C4-2B (cell line): ENCODE measurements at regions not wholly inside any gene's neighbourhood (a gene's known extent, or its start where the extent isn't known, plus 50 kb on each side); places are given as distances from the start of the nearest gene placed in this dataset.

ENCODE experiments used
- H3K27ac ChIP-seq: fragments of 450-650 bp; 2 replicates; pipeline ENCODE4 v1.5.1; 2017
- ZFX ChIP-seq: fragments of 450-650 bp; IDR thresholded peaks from 2 replicates; pipeline ENCODE4 v1.6.1; 2017
- TF ChIP-seq, protein P1 (sequence below): fragments of 450-650 bp; conservative IDR thresholded peaks from 2 replicates; pipeline ENCODE4 v1.5.1; 2017; ENCODE audit warnings: mild to moderate bottlenecking

DNA sequence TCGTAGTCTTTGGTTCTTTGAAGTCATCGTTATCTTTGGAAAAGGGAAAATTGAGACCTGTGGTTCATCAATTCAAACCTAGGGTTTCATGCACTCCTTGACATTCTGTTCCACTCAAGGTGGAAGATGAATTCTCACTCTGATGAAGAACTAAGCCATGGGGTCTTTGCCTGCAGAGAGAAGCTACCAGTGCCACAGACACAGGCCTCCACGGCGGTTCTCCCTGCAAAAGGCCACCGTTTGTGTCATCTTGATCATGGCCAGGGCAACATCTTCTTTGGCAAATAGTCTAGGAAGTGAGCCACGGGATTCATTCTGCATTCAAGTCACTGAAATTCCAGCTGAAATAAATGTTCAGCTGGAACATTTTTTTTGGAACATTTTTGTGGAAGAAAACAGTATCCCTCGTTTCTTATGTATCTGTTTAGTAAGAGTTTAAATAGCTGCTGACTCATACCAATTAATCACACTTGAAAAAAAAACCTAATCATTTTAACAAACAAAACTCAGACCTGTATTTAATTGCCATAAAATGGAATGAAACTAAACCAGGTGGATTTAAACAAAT, 206.0 kb upstream of the FOXQ1 start:
- no peak overlapping the region for H3K27ac ChIP-seq
- TF ChIP-seq, protein P1, sequence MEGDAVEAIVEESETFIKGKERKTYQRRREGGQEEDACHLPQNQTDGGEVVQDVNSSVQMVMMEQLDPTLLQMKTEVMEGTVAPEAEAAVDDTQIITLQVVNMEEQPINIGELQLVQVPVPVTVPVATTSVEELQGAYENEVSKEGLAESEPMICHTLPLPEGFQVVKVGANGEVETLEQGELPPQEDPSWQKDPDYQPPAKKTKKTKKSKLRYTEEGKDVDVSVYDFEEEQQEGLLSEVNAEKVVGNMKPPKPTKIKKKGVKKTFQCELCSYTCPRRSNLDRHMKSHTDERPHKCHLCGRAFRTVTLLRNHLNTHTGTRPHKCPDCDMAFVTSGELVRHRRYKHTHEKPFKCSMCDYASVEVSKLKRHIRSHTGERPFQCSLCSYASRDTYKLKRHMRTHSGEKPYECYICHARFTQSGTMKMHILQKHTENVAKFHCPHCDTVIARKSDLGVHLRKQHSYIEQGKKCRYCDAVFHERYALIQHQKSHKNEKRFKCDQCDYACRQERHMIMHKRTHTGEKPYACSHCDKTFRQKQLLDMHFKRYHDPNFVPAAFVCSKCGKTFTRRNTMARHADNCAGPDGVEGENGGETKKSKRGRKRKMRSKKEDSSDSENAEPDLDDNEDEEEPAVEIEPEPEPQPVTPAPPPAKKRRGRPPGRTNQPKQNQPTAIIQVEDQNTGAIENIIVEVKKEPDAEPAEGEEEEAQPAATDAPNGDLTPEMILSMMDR = no peak
- no peak for TF ChIP-seq ZFX

GRCh38 chr6:1104988-1105670, 206.8 kb upstream of the FOXQ1 start:
- TF ChIP-seq ZFX = no peak
- TF ChIP-seq, protein P1 = no peak
- H3K27ac ChIP-seq = no peak overlapping the region

DNA sequence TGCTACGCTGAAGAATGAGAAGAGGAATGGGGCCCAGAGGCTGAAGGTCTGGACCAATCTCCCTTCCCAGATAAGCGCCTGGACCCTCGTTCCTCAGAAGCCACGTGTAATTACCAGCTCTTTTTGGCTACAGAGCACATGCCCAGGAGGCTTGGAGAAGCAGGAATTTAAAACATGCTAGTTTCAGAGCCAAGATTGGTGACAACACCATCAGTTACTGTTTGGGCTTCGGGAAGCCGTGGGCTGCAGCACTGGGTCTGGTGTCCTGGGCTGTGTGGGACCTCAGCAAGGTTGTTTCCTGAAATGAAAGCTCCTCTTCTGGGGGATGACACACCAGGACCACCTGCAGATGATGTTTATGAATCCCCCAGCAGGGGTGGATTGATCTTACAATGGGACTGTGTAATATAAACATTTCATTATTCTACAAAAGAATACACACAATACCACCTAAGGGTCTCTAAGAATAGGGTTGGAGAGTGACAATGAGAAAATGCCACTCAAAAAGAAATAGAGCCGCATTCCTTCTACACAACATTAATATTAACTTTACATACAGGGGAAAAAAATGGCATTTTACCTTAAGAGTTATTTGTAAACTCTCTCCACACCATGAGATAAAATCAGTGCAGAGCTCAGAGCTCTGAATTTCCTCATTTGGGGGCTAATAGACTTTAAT, 207.8 kb upstream of the FOXQ1 start:
- no peak overlapping the region for H3K27ac ChIP-seq
- TF ChIP-seq ZFX = no peak

GRCh38 chr6:1103021-1103420, 208.9 kb upstream of the FOXQ1 start:
- H3K27ac ChIP-seq = no peak overlapping the region
- TF ChIP-seq, protein P1 = no peak
- TF ChIP-seq ZFX = no peak

GRCh38 chr6:1100269-1100668, 211.6 kb upstream of the FOXQ1 start:
- TF ChIP-seq, protein P1 = no peak
- TF ChIP-seq ZFX = no peak
- H3K27ac ChIP-seq = no peak overlapping the region

DNA sequence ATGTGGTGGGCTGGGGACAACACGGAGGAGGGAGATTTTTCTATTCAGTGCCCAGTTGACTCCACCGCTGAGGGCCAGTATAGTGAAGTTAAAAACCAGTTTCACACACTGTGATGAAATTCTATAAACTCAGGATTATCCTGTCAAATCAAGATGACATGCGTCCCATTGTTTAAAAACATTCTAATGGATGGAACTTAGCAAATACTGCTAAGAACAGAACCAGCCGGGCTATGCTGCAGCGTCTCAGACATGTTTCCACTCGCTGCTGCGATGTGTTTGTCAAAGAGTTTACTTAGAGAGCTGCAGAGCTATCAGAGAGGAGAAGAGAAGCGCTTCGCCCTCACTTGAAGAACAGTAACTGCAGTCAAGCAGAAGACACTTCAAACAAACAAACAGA, 212.6 kb upstream of the FOXQ1 start:
- no peak overlapping the region for H3K27ac ChIP-seq
- no peak for TF ChIP-seq ZFX
- TF ChIP-seq, protein P1 = no peak

DNA sequence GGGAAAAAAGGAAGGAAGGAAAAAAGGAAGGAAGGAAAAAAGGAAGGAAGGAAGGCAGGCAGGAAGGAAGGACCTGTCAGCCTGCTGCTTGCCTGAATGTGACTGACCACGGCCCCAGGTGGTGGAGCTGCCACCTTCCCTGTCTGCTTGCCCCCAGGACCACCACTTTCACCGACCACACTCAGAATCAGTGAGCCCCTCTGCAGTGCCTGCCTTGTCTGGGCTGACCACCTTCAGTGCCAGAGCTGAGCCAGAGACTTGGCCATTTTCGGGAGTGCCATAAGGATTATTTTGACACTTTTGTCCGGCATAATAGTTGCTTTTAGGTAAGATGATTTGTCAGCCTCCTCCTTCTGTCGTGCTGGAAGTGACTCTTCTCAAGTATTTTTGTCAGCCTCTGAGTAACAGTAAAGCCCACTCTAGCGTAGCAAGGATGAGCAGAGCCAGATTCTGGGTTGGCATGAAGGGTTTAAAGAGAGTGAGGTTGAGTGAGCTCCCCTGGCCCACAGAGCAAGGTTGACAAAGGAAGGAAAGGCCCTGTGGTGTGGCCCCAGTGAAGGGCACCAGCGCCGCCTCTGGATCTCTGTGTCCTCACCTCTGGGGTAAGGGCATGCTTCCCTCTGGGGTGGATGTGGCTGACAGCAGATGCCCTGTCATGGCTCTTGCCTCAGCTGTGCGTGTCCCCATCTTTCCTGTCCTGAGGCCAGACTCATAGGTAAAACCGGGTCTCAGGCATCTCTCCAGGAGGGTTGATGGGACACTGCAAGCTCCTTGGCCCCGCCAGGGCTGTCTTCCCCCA, 214.7 kb upstream of the FOXQ1 start:
- H3K27ac ChIP-seq = no peak overlapping the region
- TF ChIP-seq ZFX = no peak
- TF ChIP-seq, protein P1 = no peak
